GM21447 (cell line): ENCODE measurements at regions not wholly inside any gene's neighbourhood (a gene's known extent, or its start where the extent isn't known, plus 50 kb on each side); places are given as distances from the start of the nearest gene placed in this dataset.
A peak's percentile ranks its signal among the peaks of the same experiment; 100 is the strongest.

Experiments
- ATAC-seq: cut with Tn5 transposase; IDR thresholded peaks from one replicate; pipeline ENCODE4 v1.9.1; 2021; ENCODE audit not compliant: unreplicated experiment

DNA sequence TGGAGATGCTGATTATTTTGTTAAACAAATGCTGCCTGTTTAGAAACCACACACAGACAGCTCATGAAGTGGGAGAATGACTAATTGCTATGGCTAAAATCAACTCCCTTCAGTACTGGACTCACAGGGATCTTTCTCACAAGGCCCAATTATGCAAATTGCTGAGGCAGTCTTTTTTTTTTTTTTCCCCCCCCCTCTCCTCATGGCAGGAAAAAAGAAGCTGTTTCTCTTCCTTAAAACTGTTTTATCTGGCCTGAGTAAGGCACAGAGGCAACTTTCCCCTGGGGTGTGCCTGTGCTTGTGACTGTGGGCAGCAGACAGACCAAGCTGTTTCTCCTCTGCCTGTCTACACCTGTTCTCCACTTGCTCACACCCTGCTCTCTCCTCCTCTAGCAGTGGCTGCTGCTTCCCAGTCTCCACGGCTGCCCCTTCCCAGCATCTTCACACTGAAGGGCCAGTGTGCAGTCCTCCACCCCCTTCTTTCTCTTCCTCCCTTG is 65.4 kb upstream of the STEAP1B start:
- ATAC-seq: peak; percentile 42

DNA sequence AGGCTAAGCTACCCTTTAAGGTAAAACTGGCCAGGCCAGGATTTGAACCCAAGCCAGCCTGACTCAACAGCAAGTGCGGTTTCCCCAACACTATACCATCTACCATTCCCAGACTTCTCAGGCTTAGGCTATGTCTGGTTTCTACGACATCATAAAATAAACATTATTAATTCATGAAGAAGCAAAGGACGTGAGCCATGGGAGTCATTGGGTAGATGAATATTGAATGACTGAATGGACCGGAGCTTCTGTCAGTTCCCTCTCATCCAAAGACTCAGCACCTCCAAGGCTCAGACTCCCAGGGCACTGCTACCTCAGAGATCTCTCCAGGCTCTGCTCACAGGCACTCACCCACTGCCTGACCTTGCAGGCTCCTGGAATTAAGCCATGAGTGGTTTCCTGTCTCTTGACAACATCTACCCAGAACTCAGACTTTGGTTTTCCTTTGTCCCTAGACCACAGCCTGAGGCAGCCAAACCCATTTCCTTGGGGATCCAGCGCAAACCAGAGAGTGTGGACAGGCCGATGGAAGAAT is 64.6 kb upstream of the STEAP1B start:
- no peak for ATAC-seq

DNA sequence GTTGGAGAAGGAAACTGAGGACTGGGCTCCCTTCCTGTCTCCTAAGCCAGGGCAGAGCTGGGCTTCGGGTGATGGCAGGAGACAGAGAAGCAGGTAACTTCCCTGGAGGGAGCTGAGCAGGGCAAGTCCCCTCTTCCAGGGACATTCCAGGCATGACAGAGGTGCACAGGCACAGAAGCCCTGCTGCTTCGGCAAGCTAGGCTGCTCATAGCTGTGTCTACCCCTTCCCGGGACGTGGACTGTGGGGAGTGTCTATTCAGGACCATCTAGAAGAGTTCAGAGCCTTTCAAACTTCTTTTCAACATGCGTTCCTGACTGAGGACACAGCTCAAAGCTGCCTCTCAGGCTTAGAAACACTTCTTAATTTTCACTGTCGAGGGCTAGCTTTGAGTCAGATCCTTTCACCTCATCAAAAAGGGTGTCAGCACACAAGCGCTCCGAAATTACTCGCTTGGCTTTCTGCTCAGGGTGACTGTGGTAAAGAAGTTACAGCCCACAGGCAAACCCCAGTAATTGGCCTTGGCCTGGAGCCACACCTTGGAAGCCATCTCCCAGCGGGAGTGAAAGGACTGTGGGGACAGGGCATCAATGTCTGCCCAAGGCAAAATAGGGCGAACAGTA is 63.7 kb upstream of the STEAP1B start:
- peak; percentile 35 for ATAC-seq

DNA sequence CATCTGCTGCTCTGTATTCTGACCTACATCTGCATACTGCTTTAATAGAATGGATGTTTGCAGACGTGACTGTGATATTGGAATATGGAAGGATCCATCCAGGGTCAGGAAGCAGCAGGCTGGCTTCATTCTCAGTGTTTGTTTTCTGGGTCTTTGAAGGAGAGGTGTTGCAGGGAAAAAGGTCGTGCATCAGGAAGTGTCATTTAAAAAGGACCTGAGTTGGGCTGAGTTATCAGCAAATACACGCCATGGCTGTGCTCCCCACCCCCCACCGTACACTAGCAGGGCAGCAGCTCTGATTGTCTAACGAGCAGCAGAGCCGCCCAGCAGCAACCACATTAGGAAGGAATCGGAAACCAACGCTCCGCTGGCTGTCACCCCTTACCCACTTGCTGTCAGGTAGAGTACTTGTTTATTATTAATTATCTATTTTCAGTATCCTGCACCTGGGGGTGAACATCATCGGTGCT is 63.1 kb upstream of the STEAP1B start:
- no peak for ATAC-seq

DNA sequence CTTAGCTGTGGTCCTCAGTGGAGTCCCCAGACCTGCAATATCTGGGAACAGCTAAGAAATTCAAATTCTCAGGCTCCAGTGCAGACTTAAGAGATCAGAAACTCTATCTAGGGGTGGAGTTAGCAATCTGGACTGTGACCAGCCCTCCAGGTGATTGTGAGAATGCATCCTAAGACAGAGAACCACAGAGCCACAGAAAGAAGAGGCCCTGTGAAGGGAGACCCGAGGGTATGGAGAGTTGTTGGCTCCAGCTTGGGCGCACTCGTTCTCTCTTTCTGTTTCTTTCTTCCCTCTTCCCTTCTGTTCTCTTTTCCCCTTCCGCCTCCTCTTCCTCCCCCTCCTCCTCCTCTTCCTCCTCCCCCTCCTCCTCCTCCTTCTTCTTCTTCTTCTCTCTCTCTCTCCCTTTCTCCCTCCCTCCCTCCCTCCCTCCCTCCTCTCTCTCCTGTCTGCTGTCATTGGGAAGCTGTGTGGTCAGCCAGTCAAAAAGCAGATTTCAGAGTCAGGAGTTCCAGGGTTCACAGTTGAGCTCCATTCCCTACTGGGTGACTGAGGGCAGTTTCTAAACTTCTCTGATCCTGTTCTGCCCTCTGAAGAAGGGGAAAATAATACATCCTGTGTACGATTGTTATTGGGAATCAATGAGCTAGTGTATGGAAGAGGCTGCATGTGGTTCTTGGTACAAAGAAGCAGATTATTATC is 62.1 kb upstream of the STEAP1B start:
- ATAC-seq: peak; percentile 25

DNA sequence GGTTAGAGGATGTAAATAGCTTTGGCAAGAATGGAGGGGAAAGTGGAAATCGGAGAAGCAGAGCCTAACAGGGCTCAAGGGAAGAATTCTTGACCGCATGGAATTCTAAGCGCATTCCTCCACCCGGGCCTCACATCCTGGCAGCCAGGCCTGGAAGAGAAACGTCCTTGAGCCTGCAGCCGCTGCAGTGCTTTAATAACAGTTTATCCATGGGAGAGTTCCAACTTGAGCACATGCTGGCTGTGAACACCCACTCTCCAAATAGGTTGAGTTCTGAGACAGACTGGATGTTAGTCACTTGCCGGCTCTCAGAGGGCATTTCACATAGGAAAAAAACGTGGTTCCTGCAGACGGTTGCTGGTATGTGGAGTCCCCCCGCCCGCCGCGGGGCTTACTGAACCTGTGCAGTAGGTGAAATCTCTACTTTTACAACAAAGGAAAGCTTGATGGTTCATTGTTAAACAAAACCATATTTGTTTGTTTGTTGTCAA is 61.4 kb upstream of the STEAP1B start:
- no peak for ATAC-seq

DNA sequence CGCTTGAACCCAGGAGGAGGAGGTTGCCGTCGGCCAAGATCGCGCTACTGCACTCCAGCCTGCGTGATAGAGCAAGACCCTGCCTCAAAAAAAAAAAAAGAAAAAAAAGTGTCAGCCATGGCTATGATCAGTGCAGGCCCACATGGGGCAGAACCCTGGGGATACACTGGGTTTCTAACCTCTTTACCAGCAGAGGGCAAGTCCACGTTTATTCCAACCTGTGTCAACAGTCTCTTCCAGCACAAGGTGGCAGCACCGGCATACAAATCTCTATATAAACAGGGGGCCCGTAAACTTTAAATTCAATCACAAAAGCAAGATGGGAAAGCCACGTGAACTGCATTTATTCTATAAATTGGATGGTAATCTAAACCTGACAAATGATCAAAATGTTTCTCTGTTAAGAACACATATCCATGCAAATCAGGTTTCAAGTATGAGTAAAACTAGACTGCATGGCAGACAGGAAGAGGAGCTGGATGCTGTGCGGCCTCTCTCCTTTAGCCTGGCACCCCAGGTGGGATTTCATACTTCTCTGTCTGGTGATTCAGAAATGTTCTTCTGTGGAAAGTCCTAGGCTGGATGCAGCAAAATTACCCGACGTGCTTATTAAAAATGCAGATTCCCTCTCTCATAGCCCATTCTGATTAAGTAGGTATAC is 60.0 kb upstream of the STEAP1B start:
- peak; percentile 41 for ATAC-seq

DNA sequence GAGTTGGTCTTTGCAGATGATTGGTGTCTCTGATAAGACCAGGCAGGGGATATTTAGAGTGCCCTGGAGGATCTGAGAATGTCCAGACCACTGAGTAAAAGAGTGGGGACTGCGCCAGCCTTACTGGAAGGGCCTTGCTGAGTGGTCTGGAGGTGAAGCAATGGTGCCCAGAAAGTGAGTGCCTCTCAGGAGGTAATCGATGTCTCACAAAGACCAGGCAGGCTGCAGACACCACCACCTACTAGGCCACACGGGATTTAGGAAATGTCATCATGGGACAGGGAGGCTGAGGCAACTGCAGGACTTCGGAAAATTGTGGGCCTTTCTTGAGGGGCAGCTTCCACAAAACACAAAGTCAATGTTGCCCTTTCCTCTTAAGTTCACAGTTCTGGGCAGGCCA is 57.2 kb upstream of the STEAP1B start:
- ATAC-seq: no peak

DNA sequence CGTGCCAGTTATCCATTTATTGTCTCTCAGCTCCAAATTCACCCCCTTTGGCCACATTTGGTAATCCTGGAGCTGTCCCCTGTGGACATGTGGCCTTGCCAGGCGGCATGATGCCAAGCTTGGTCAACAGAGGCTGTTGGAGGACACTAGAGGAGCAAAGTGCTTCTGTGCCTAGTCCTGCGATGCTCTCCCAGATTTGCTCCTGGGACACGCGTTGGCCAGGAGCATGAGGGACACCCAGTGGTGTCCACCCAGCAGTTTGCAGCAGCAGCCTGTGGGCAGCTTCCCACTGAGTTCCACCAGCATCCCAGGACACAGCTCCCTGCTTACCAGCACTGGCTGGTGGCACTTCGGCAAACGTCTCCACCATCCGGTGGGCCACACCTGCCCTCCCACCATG is 55.5 kb upstream of the STEAP1B start:
- no peak for ATAC-seq

DNA sequence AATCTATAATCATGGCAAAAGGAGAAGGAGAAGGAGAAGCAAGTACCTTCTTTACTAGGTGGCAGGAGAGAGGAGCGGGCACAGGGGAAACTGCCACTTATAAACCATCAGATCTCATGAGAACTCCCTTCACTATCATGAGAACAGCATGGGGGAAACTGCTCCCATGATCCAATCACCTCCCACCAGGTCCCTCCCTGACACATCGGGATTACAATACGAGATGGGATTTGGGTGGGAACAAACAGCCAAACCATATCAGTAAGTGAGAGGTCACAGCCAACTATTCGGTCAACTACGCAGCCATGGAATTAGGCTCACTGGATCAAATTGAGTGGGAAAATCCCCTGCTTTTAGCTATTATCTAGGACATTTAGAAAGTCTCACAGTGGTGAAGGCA is 54.2 kb upstream of the STEAP1B start:
- no peak for ATAC-seq

DNA sequence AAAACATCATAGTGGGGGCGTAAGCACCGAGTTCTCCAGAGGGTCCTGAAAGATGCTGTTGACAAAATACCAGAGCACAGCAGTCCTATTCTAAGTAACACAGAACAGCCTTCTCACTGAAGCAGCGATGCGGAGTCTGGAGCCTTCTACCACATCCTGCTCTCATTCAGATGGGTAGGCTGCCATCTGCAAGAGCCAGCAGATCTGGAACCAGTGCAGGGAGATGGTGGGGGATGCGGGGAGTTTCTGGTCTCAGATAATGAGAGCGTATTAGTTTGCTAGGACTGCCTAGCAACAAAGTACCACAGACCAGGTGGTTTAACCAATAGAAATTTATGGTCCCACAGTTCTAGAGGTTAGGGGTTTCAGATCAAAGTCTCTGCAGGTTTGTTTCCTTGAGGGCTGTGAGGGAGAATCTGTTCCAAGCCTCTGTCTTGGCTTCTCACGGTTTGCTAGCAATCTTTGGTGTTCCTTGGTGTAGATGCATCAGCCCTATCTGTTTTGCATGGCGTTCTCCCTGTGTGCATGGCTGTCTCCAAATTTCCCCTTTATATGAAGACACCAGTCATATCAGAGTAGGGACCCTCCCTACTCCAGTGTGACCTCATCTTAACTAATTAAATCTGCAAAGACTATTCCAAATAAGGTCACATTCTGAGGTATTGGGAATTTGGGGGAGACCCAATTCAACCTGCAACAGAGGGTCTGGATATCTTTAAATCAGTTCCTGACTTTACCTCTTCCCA is 52.0 kb upstream of the STEAP1B start:
- ATAC-seq: peak; percentile 75

DNA sequence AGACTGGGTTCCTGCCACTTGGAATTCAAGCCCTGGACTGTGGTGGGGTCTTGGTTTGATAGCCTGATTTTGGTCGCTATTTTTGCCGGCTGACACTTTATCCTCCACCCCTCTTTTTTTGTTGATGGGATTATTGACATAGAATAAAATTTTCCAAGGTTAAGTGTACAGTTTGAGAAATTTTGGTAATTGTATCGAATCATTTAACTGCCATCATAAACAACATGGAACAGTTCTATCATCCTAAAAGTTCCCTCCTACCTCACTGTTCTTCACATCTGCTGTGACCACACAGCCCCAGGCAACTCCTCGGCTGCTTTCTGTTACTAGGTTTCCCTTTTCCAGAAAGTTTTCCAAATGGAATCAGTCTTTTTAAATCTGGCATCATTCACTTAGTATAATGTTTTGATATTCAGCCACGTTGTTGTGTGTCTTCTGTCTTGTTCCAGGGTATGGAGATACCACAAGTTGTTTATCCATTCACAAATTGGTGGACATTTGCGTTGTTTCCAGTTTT is 50.6 kb upstream of the STEAP1B start:
- ATAC-seq: no peak

DNA sequence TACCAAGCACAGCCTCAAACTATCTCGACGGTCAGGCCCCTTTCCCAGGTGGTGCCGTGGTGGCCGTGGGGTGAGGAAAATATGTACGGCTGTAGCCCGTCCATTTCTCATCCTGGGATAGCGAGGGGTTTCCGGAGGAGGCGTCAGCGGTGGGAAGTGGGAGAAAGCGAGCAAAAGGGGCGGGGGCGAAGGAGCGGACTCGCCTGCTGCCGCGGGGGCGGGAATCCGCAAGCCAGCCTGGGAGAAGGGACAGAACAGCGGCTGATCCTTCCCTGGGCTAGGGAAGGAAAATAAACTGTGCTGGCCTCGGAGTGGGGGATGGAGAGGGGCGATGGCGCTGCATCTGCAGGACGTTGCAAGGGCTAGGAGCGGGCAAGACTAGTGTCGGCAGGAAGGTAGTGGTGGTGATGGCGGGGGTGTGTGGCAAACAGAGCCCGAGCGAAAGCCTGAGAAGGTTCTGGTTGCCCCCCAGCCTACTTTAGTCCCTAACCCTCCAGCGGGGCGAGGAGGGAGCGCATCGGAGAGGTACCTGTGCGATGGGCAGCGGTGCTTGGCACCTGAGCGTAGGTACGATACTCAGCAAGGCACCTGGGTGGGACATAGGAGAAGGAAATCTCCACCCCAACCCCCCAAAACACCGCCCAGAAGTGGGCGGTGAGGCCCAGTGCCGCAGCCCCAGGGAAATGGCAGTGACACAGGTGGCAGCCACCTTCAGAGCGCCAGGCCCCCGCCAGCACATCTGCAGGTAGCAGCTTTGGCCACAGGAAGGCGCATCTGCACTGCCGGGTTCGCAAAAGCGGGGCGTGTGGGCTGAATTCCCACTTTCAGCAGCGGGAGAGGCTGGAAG is 49.9 kb upstream of the STEAP1B start:
- no peak for ATAC-seq
